ENCODE measurements at regions not wholly inside any gene's neighbourhood (a gene's known extent, or its start where the extent isn't known, plus 50 kb on each side); places are given as distances from the start of the nearest gene placed in this dataset.
"Not testable (repeated sequence)": the region's sequence is repeated elsewhere in the genome, so short reads cannot be mapped to it uniquely, and the experiment has no call there.

- TF ChIP-seq CTCF, POLR2A (IDR thresholded peaks at IDR 0.05): not testable (repeated sequence)
Measured at GRCh38 chr14:21819891-21820290, 146.3 kb upstream of the OR4E1 start.
